ENCODE measurements at regions not wholly inside any gene's neighbourhood (a gene's known extent, or its start where the extent isn't known, plus 50 kb on each side); places are given as distances from the start of the nearest gene placed in this dataset.

GRCh38 chr12:75913502-75914351, 117.8 kb downstream of the PHLDA1 start:
- Mint-ChIP-seq H3K4me1 (peaks cover 26% of the 10 kb centered on the region), H3K27me3 (ENCODE audit: low read depth) (no peaks in the 10 kb centered on the region), H3K36me3 (peaks cover 2% of the 10 kb centered on the region; the same call in 1 of the 2 replicates), H3K9me3 (peaks cover 7% of the 10 kb centered on the region), H3K4me3 (no peak overlapping the region), H3K27ac (no peak overlapping the region)
- POLR2A ChIA-PET = interaction anchor here (1.1 kb wide), 1 partner anchor 28 kb away, joined by 3 read pairs; no protein-coding TSS in a partner anchor
- TF ChIP-seq ZNF512 (CRISPR knock-in tag; IDR thresholded peaks at IDR 0.05; ENCODE audit: borderline replicate concordance) (no peak), CREB1 (CRISPR knock-in tag; IDR thresholded peaks at IDR 0.05) (no peak), MYBL2 (CRISPR knock-in tag; IDR thresholded peaks at IDR 0.05) (no peak), ATF3 (CRISPR knock-in tag; conservative IDR thresholded peaks at IDR 0.05) (no peak), NR1H2 (CRISPR knock-in tag; IDR thresholded peaks at IDR 0.05) (no peak), TCF7 (CRISPR knock-in tag; IDR thresholded peaks at IDR 0.05; ENCODE audit: low read depth) (no peak), ETV6 (CRISPR knock-in tag; IDR thresholded peaks at IDR 0.05) (no peak), FOXP4 (CRISPR knock-in tag; IDR thresholded peaks at IDR 0.05) (no peak), CTCF (IDR thresholded peaks at IDR 0.05) (no peak), ZNF219 (CRISPR knock-in tag; IDR thresholded peaks at IDR 0.05; ENCODE audit: borderline replicate concordance) (no peak), E2F1 (CRISPR knock-in tag; IDR thresholded peaks at IDR 0.05) (no peak), EMX1 (CRISPR knock-in tag; IDR thresholded peaks at IDR 0.05) (no peak), ZNF263 (CRISPR knock-in tag; IDR thresholded peaks at IDR 0.05; ENCODE audit: low read depth) (no peak), ATF2 (CRISPR knock-in tag; IDR thresholded peaks at IDR 0.05; ENCODE audit: borderline replicate concordance, low read depth) (no peak), JAZF1 (CRISPR knock-in tag; IDR thresholded peaks at IDR 0.05) (no peak), NR3C1 (CRISPR knock-in tag; conservative IDR thresholded peaks at IDR 0.05; ENCODE audit: low read depth) (no peak), NFE2L1 (CRISPR knock-in tag; IDR thresholded peaks at IDR 0.05) (no peak)
- CTCF ChIA-PET = no interaction called here
- no peak for DNase-seq (ENCODE audit: low spot score)
- ATAC-seq = no peak

Measured in WTC11 (cell line).